Lower leg skin (tissue), 3 donors: ENCODE measurements at regions not wholly inside any gene's neighbourhood (a gene's known extent, or its start where the extent isn't known, plus 50 kb on each side); places are given as distances from the start of the nearest gene placed in this dataset.
"Not testable (repeated sequence)": the region's sequence is repeated elsewhere in the genome, so short reads cannot be mapped to it uniquely, and the experiment has no call there.

Source experiments
- POLR2A ChIP-seq, 2 donors: fragments of 450-650 bp; IDR thresholded peaks; one replicate each; pipeline ENCODE4 v1.6.1; 2016 to 2017; ENCODE audit warnings: antibody characterized with exemption in 2 of 2, mild to moderate bottlenecking in 1 of 2, moderate library complexity in 1 of 2
- TF ChIP-seq, protein P1 (sequence below), 3 donors: fragments of 450-650 bp; IDR thresholded peaks; one replicate each; pipeline ENCODE4 v1.5.1; 2016; ENCODE audit warnings: antibody characterized with exemption in 3 of 3, mild to moderate bottlenecking in 3 of 3, moderate library complexity in 2 of 3

DNA sequence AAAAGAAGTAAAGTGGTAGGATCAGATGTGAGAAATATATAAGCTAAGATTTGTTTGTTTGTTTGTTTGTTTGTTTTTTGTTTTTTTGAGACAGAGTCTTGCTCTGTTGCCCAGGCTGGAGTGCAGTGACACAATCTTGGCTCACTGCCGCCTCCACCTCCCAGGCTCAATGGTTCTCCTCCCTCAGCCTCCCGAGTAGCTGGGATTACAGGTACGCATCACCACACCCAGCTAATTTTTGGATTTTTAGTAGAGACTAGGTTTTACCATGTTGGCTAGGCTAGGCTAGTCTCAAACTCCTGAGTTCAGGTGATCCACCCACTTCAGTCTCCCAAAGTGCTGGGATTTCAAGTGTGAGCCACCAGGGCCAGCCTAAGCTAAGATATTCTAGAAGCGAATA is 4817.1 kb upstream of the OR11H1 start:
- TF ChIP-seq, protein P1, sequence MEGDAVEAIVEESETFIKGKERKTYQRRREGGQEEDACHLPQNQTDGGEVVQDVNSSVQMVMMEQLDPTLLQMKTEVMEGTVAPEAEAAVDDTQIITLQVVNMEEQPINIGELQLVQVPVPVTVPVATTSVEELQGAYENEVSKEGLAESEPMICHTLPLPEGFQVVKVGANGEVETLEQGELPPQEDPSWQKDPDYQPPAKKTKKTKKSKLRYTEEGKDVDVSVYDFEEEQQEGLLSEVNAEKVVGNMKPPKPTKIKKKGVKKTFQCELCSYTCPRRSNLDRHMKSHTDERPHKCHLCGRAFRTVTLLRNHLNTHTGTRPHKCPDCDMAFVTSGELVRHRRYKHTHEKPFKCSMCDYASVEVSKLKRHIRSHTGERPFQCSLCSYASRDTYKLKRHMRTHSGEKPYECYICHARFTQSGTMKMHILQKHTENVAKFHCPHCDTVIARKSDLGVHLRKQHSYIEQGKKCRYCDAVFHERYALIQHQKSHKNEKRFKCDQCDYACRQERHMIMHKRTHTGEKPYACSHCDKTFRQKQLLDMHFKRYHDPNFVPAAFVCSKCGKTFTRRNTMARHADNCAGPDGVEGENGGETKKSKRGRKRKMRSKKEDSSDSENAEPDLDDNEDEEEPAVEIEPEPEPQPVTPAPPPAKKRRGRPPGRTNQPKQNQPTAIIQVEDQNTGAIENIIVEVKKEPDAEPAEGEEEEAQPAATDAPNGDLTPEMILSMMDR (IDR thresholded peaks at IDR 0.05), result not testable (repeated sequence)
- TF ChIP-seq POLR2A (IDR thresholded peaks at IDR 0.05), result not testable (repeated sequence)
